PFSK-1 (cell line): ENCODE measurements at regions not wholly inside any gene's neighbourhood (a gene's known extent, or its start where the extent isn't known, plus 50 kb on each side); places are given as distances from the start of the nearest gene placed in this dataset.

Experiments
- FOXP2 ChIP-seq: optimal IDR thresholded peaks from 2 replicates; pipeline ENCODE3; 2011; ENCODE audit warnings: borderline replicate concordance, control low read depth, inconsistent platforms; ENCODE audit not compliant: insufficient read depth; ENCODE audit errors: extremely low read length, extremely low read depth
- POLR2AphosphoS5 ChIP-seq: IDR thresholded peaks from 2 replicates; pipeline ENCODE4 v1.6.1; 2012; ENCODE audit warnings: low read depth, mild to moderate bottlenecking, control low read depth, low read length, moderate library complexity
- SIN3A ChIP-seq: IDR thresholded peaks from 2 replicates; pipeline ENCODE4 v1.6.1; 2012; ENCODE audit warnings: mild to moderate bottlenecking, low read length, moderate library complexity, borderline replicate concordance; ENCODE audit not compliant: insufficient read depth
- TAF1 ChIP-seq: IDR thresholded peaks from 2 replicates; pipeline ENCODE4 v1.6.1; 2012; ENCODE audit warnings: low read length, control low read depth, borderline replicate concordance; ENCODE audit not compliant: insufficient read depth
- TF ChIP-seq, protein P1 (sequence below), 2 experiments: IDR thresholded peaks; 2 replicates each; pipeline versions ENCODE4 v1.6.1 to v1.8.0; 2011 to 2012; ENCODE audit warnings: low read depth in 2 of 2, low read length in 2 of 2, control low read depth in 1 of 2, inconsistent platforms in 1 of 2, mild to moderate bottlenecking in 1 of 2, moderate library complexity in 1 of 2; ENCODE audit not compliant: insufficient read depth in 1 of 2

DNA sequence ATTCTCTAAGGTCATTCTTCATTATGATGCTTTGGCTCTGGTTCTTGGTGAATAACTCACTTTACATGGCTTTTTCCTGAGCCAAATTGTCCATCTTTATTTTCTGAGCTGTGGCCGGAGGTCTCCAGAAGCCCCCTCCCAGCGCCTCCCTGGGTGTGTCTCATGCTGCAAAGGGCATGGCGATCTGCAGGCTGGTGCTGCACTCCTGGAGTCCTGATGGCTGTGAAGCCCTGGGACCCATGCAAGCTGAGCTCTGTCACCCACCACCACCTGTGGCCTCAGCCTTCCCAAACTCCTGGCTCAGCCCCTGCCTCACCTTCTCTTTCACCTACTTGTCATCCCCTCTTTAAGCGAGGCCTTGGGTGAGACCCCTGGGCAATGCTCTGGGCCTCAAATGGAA, 96.9 kb downstream of the CEBPB start:
- TF ChIP-seq TAF1, result no peak
- no peak for TF ChIP-seq POLR2AphosphoS5
- TF ChIP-seq, protein P1, sequence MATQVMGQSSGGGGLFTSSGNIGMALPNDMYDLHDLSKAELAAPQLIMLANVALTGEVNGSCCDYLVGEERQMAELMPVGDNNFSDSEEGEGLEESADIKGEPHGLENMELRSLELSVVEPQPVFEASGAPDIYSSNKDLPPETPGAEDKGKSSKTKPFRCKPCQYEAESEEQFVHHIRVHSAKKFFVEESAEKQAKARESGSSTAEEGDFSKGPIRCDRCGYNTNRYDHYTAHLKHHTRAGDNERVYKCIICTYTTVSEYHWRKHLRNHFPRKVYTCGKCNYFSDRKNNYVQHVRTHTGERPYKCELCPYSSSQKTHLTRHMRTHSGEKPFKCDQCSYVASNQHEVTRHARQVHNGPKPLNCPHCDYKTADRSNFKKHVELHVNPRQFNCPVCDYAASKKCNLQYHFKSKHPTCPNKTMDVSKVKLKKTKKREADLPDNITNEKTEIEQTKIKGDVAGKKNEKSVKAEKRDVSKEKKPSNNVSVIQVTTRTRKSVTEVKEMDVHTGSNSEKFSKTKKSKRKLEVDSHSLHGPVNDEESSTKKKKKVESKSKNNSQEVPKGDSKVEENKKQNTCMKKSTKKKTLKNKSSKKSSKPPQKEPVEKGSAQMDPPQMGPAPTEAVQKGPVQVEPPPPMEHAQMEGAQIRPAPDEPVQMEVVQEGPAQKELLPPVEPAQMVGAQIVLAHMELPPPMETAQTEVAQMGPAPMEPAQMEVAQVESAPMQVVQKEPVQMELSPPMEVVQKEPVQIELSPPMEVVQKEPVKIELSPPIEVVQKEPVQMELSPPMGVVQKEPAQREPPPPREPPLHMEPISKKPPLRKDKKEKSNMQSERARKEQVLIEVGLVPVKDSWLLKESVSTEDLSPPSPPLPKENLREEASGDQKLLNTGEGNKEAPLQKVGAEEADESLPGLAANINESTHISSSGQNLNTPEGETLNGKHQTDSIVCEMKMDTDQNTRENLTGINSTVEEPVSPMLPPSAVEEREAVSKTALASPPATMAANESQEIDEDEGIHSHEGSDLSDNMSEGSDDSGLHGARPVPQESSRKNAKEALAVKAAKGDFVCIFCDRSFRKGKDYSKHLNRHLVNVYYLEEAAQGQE (IDR thresholded peaks at IDR 0.05; ENCODE audit: insufficient read depth in 1 of 2, low read depth in 2 of 2, low read length in 2 of 2), result no peak
- no peak for TF ChIP-seq SIN3A
- no peak for TF ChIP-seq FOXP2
